Osteoblast (primary cell): ENCODE measurements at regions not wholly inside any gene's neighbourhood (a gene's known extent, or its start where the extent isn't known, plus 50 kb on each side); places are given as distances from the start of the nearest gene placed in this dataset.
A peak's percentile ranks its signal among the peaks of the same experiment; 100 is the strongest.

ENCODE experiments used
- DNase-seq: peaks from one replicate; pipeline ENCODE4 v3.0.0; 2011; ENCODE audit warnings: low spot score, mixed read lengths; ENCODE audit not compliant: insufficient read length; ENCODE audit errors: missing footprints
- H2AFZ ChIP-seq: 2 replicates; pipeline ENCODE4 v1.6.0; 2011; ENCODE audit warnings: mild to moderate bottlenecking, low read length
- H3K27ac ChIP-seq: 2 replicates; pipeline ENCODE4 v1.5.1; 2011; ENCODE audit warnings: mild to moderate bottlenecking, low read depth, low read length, moderate library complexity
- H3K27me3 ChIP-seq: 2 replicates; pipeline ENCODE4 v1.6.0; 2012; ENCODE audit warnings: mild to moderate bottlenecking, control low read depth, inconsistent platforms, low read length, moderate library complexity; ENCODE audit not compliant: insufficient read depth
- H3K36me3 ChIP-seq: 2 replicates; pipeline ENCODE4 v1.5.1; 2011; ENCODE audit warnings: mild to moderate bottlenecking, low read length, control low read depth, moderate library complexity; ENCODE audit not compliant: insufficient read depth
- H3K4me1 ChIP-seq: 2 replicates; pipeline ENCODE4 v1.5.1; 2011; ENCODE audit warnings: mild to moderate bottlenecking, low read length, control low read depth, moderate library complexity; ENCODE audit not compliant: insufficient read depth
- H3K4me2 ChIP-seq: 2 replicates; pipeline ENCODE4 v1.6.0; 2011; ENCODE audit warnings: mild to moderate bottlenecking, low read length; ENCODE audit not compliant: insufficient read depth
- H3K4me3 ChIP-seq: fragments of 200-600 bp; sonication (generic); 3 replicates; pipeline ENCODE4 v1.5.1; 2012; ENCODE audit warnings: mild to moderate bottlenecking, low read length, inconsistent platforms; ENCODE audit not compliant: insufficient read depth
- H3K79me2 ChIP-seq: 2 replicates; pipeline ENCODE4 v1.6.0; 2012; ENCODE audit warnings: mild to moderate bottlenecking, low read length, control low read depth, inconsistent platforms; ENCODE audit not compliant: insufficient read depth
- H3K9me3 ChIP-seq: 2 replicates; pipeline ENCODE4 v1.5.1; 2011; ENCODE audit warnings: low read depth, low read length, control low read depth
- H4K20me1 ChIP-seq: 2 replicates; pipeline ENCODE4 v1.6.0; 2012; ENCODE audit warnings: mild to moderate bottlenecking, low read length, control low read depth; ENCODE audit not compliant: insufficient read depth
- CTCF ChIP-seq: IDR thresholded peaks from 2 replicates; pipeline ENCODE4 v1.5.1; 2011; ENCODE audit warnings: mild to moderate bottlenecking, low read depth, low read length, moderate library complexity; ENCODE audit errors: extremely low read depth

- peak overlapping the region; percentile 78 for H3K27ac ChIP-seq
- no peaks in the 10 kb centered on the region for H3K27me3 ChIP-seq
- no peaks in the 10 kb centered on the region for H3K36me3 ChIP-seq
- no peaks in the 10 kb centered on the region for H4K20me1 ChIP-seq
- H3K79me2 ChIP-seq, result no peaks in the 10 kb centered on the region
- H3K4me1 ChIP-seq, result peaks cover 53% of the 10 kb centered on the region
- H3K4me3 ChIP-seq, result no peak overlapping the region
- peak; percentile 96 for DNase-seq
- H2AFZ ChIP-seq, result no peak overlapping the region
- H3K9me3 ChIP-seq, result no peaks in the 10 kb centered on the region
- TF ChIP-seq CTCF, result no peak
- peak overlapping the region; percentile 80 for H3K4me2 ChIP-seq
Observed at GRCh38 chr17:72387487-72387886, 266.7 kb downstream of the SOX9 start.

DNA sequence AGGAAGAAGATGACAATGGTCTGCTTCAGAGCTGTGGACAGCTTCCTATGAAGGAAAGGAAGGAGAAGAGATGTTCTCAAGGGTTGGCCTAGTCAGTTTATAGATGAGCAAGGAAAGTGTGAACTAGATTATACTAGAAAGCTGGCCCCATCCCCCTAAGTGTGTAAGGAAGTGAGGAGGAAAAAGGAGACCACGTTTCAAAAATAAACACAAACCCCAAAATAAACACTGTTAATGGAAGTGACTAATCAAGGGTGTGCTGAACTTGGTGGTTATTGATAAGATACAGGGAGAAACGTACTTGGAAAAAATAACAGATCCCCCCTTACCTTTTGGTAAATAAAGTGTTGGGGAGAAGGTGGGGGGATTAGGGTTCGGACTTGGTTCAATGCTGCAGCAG, 267.1 kb downstream of the SOX9 start:
- Histone ChIP-seq H3K4me3 (no peak overlapping the region), H4K20me1 (no peaks in the 10 kb centered on the region), H3K36me3 (no peaks in the 10 kb centered on the region), H3K79me2 (no peaks in the 10 kb centered on the region), H3K27ac (peak overlapping the region; percentile 78), H3K4me2 (peak overlapping the region; percentile 80), H2AFZ (no peak overlapping the region), H3K4me1 (peaks cover 58% of the 10 kb centered on the region), H3K9me3 (no peaks in the 10 kb centered on the region), H3K27me3 (no peaks in the 10 kb centered on the region)
- no peak for DNase-seq
- no peak for TF ChIP-seq CTCF

DNA sequence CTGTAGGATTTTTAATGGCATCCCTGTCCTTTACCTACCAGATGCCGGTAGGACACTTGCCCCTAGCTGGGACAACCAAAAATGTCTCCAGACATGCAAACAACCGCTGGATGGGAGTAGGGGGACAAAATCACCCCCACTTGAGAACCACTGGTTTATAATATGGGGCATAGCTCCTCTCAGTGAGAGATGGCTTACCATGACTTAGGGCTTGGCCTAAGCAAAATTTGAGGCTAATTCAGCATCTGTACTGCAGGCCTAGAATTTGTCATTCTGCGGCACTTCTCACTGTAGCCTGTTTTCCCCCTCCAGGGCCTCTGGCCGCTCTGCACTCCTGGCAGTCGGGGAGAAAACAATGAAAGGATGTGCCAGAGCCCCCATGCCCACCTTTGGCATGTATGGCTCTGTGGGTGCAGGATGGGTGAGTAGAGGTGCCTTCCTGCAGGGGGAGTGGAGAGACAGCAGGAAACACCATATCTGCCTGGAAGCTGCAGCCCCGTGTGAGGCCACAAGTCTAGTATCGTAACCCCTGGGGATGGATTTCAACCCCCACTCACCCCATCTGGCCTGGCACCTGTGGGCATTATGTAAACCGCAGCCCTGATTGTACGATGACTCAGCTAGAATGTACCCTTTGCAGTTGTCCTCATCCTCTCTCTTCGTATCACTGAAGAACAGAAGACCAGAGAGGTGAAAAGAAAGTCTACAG, 268.1 kb downstream of the SOX9 start:
- H3K36me3 ChIP-seq, result no peaks in the 10 kb centered on the region
- H3K79me2 ChIP-seq, result no peaks in the 10 kb centered on the region
- peak; percentile 25 for TF ChIP-seq CTCF
- peak; percentile 18 for DNase-seq
- H3K4me2 ChIP-seq, result no peak overlapping the region
- peaks cover 62% of the 10 kb centered on the region for H3K4me1 ChIP-seq
- H3K4me3 ChIP-seq, result no peak overlapping the region
- no peaks in the 10 kb centered on the region for H4K20me1 ChIP-seq
- no peak overlapping the region for H2AFZ ChIP-seq
- no peak overlapping the region for H3K27ac ChIP-seq
- H3K9me3 ChIP-seq, result no peaks in the 10 kb centered on the region
- H3K27me3 ChIP-seq, result no peaks in the 10 kb centered on the region

- no peak for TF ChIP-seq CTCF
- peaks cover 70% of the 10 kb centered on the region for H3K4me1 ChIP-seq
- H3K36me3 ChIP-seq, result no peaks in the 10 kb centered on the region
- no peak overlapping the region for H3K4me3 ChIP-seq
- peak; percentile 58 for DNase-seq
- H3K27me3 ChIP-seq, result no peaks in the 10 kb centered on the region
- no peak overlapping the region for H2AFZ ChIP-seq
- peak overlapping the region; percentile 57 for H3K27ac ChIP-seq
- H3K9me3 ChIP-seq, result no peaks in the 10 kb centered on the region
- H3K4me2 ChIP-seq, result no peak overlapping the region
- H3K79me2 ChIP-seq, result no peaks in the 10 kb centered on the region
- H4K20me1 ChIP-seq, result no peaks in the 10 kb centered on the region
Observed at GRCh38 chr17:72390675-72391508, 270.1 kb downstream of the SOX9 start.
